ENCODE measurements at regions not wholly inside any gene's neighbourhood (a gene's known extent, or its start where the extent isn't known, plus 50 kb on each side); places are given as distances from the start of the nearest gene placed in this dataset.

DNA sequence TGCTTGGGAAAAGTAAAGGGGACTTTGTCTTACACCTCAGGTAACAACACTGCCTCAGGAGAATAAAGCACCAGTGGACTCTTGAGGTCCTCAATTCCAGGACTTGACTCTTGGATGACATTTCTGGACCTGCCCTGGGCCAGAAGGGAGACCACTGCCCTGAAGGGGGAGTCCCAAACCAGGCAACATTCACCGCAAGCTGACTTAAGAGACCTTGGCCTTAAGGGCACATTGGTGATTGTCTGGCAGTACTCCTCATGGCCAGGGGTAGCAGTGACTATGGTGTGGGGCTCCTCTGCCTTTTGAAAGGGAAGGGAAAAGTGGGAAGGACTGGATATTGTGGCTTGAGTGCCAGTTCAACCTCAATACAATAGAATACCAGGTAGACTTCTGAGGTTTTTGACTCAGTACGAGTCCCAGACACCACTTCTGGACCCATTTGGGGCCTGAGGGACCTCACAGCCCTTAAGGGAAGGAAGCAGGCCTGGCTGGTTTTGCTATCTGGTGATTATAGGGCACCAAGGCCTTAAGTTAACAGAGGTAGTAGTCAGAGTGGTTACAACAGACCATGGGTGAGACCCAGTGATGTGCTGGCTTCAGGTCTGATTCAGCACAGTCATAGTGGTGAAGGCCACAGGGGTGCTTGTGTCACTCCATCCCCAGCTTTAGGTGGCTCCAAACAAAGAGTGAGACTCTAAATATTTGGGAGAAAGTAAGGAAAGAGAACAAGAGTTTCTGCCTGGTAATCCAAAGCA lies 121.2 kb upstream of the TET2 start:
- TF ChIP-seq ESRRG (CRISPR knock-in tag; IDR thresholded peaks at IDR 0.05) (no peak), TOX (CRISPR knock-in tag; IDR thresholded peaks at IDR 0.05; ENCODE audit: borderline replicate concordance) (no peak), ARNTL (CRISPR knock-in tag; IDR thresholded peaks at IDR 0.05; ENCODE audit: borderline replicate concordance, low read depth) (no peak), ZFP3 (CRISPR knock-in tag; IDR thresholded peaks at IDR 0.05) (no peak)
- TF ChIP-seq, protein P1, sequence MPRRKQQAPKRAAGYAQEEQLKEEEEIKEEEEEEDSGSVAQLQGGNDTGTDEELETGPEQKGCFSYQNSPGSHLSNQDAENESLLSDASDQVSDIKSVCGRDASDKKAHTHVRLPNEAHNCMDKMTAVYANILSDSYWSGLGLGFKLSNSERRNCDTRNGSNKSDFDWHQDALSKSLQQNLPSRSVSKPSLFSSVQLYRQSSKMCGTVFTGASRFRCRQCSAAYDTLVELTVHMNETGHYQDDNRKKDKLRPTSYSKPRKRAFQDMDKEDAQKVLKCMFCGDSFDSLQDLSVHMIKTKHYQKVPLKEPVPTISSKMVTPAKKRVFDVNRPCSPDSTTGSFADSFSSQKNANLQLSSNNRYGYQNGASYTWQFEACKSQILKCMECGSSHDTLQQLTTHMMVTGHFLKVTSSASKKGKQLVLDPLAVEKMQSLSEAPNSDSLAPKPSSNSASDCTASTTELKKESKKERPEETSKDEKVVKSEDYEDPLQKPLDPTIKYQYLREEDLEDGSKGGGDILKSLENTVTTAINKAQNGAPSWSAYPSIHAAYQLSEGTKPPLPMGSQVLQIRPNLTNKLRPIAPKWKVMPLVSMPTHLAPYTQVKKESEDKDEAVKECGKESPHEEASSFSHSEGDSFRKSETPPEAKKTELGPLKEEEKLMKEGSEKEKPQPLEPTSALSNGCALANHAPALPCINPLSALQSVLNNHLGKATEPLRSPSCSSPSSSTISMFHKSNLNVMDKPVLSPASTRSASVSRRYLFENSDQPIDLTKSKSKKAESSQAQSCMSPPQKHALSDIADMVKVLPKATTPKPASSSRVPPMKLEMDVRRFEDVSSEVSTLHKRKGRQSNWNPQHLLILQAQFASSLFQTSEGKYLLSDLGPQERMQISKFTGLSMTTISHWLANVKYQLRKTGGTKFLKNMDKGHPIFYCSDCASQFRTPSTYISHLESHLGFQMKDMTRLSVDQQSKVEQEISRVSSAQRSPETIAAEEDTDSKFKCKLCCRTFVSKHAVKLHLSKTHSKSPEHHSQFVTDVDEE (CRISPR knock-in tag; IDR thresholded peaks at IDR 0.05) = no peak
- TF ChIP-seq, protein P2, sequence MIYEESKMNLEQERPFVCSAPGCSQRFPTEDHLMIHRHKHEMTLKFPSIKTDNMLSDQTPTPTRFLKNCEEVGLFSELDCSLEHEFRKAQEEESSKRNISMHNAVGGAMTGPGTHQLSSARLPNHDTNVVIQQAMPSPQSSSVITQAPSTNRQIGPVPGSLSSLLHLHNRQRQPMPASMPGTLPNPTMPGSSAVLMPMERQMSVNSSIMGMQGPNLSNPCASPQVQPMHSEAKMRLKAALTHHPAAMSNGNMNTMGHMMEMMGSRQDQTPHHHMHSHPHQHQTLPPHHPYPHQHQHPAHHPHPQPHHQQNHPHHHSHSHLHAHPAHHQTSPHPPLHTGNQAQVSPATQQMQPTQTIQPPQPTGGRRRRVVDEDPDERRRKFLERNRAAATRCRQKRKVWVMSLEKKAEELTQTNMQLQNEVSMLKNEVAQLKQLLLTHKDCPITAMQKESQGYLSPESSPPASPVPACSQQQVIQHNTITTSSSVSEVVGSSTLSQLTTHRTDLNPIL (CRISPR knock-in tag; IDR thresholded peaks at IDR 0.05; ENCODE audit: low read depth) = no peak

Data from SK-N-SH treated with all-trans-retinoic acid at 6 μM for 48 hours (cell line).